Tongue (tissue), 1 donor: ENCODE measurements at regions not wholly inside any gene's neighbourhood (a gene's known extent, or its start where the extent isn't known, plus 50 kb on each side); places are given as distances from the start of the nearest gene placed in this dataset.
"Not testable (repeated sequence)": the region's sequence is repeated elsewhere in the genome, so short reads cannot be mapped to it uniquely, and the experiment has no call there.

Experiments used
- DNase-seq: peaks from one replicate; pipeline ENCODE4 v3.0.0-alpha.2; 2015

DNA sequence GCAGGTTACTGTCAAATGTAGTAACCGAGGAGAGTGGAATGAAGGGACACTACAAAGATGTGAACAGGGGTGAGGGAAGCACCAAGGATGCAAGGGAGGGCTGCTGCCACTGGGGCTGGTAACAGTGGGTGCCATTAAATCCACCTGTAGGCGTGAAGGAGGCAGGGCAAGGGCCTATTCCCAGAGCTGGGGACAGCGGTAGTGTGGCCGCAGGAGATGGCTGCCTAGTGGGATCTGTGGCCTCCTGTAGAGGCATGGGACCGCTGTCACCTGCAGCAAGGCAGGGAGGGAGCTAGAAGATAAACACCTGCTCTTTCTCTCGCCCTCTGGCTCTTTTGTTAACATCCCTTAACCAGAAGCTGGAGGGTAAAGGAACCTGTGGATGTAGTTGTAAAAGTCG lies 80.5 kb upstream of the CNIH3 start:
- DNase-seq, result no peak

GRCh38 chr1:224539971-224540370 lies 76.1 kb upstream of the CNIH3 start:
- DNase-seq, result no peak

DNA sequence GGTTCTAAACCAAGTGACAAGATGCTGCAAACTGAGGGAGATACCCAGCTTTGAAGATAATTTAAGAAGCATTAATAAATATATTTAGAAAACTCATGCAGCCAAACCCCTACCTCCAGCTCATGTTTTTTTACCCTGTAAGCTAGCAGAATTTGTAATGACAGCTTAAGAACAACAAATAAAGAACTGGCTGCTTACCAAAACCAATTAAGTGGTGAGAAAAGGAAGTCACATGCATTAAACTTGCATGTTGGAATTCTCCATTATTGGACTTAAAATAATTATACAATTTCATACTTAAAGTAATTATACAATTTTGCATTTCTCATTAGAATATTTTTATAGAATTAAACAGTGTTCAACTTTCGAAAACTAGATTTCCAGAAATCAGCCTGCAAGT lies 75.6 kb upstream of the CNIH3 start:
- no peak for DNase-seq

- peak; percentile 10 for DNase-seq
Observed at GRCh38 chr1:224541072-224541790, 74.9 kb upstream of the CNIH3 start.

DNA sequence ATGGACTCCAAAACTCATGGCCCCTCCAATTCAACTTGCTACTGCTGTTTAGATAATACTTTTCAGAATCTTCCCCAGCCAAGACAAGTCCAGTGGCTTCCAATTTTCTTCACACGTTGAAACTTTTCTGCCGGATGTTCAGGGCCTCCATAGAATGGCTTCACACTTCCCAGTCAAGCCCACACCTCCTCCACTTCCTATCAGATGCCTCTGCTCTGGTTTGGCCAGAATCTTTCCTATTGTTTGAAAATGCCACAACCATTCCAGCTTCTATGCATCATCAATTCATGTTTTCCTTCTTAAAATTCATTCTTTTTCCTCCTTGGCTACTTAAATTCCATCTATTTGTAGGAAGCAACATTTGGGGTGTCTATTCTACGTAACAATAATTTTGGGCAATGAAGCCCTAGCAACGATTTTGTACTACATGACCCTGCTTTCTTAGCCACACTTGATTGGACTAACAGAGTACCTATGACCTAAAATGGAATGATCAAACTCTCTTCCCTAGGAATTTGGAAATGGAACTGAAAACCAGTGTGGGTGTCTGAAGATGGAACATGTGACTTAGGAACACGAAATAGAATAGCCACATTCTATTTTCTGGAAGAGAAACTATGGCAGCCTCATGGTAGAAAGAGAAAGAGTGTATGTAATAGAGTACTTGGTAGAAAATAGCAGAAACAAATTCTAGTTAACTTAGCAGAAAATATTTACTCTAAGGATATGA lies 74.1 kb upstream of the CNIH3 start:
- DNase-seq, result no peak

- no peak for DNase-seq
Observed at GRCh38 chr1:224542783-224543440, 73.2 kb upstream of the CNIH3 start.

DNA sequence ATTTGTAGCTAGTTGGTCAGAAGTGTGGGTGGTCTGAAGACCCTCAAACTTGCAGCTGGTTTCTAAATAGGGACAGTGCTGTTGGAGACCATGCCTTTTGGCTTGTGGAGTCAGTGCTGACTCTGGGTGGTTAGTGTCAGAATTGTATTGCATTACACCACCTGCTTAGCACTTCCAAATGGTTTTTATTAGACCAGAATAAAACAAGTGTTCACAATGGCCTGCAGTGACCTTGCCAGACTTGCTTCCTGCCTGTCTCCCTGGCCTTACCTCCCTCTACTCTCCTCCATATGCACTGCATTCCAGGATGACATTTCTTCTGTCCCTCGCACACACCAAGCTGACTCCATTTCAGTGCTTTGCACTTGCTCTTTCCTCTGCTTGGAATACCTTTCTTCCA lies 72.7 kb upstream of the CNIH3 start:
- peak; percentile 10 for DNase-seq

- DNase-seq, result no peak
Observed at GRCh38 chr1:224544346-224545110, 71.6 kb upstream of the CNIH3 start.

- no peak for DNase-seq
Observed at GRCh38 chr1:224545571-224545970, 70.5 kb upstream of the CNIH3 start.

- no peak for DNase-seq
Observed at GRCh38 chr1:224548676-224549075, 67.4 kb upstream of the CNIH3 start.

DNA sequence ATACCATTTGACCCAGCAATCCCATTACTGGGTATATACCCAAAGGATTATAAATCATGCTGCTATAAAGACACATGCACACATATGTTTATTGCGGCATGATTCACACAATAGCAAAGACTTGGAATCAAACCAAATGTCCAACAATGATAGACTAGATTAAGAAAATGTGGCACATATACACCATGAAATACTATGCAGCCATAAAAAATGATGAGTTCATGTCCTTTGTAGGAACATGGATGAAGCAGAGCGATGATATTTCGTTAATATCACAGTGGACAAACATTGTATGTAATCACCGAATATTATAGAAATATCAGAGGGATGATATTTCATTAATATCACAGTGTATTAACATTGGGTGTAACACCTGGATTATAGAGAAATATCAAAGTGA lies 64.9 kb upstream of the CNIH3 start:
- not testable (repeated sequence) for DNase-seq

DNA sequence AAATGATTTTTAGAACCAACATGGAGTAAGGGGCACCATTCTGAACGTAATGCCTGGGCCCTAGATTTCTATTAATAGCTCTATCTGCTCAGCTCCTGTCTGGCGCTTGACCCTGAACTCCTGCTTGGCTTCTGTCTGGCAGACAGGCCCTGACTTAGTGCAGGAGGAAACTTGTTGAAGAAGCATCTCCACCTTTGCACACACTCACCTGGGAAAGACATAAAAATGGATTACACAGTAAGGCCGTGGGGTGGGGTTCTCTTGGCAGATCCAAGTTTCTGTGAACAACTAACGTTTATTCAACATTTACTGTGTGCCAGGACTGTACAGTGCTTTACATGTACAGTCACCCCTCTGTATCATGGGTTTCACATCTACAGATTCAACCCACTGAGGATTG lies 62.1 kb upstream of the CNIH3 start:
- no peak for DNase-seq

- DNase-seq, result no peak
Observed at GRCh38 chr1:224554620-224555259, 61.4 kb upstream of the CNIH3 start.

- DNase-seq, result no peak
Observed at GRCh38 chr1:224558904-224559303, 57.2 kb upstream of the CNIH3 start.

- DNase-seq, result no peak
Observed at GRCh38 chr1:224559981-224560728, 56.0 kb upstream of the CNIH3 start.

DNA sequence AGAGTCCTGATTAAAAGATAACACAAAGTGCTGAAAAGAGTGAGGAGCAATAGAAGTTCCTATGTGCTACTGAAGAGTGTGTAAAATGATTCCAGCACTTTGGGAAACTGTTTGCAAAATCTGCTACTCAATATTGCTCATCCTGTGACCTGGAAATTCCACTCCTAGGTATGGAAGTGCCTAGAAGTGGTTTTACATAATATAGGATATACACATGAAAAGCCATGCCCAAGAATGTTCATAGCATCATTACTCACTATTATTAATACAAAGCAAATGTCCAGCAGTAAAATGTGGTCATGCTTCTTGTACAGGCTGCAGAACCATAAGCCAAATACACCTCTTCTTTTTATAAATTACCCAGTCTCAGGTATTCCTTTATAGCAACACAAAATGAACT lies 53.2 kb upstream of the CNIH3 start:
- not testable (repeated sequence) for DNase-seq

- DNase-seq, result no peak
Observed at GRCh38 chr1:224563666-224564065, 52.5 kb upstream of the CNIH3 start.

DNA sequence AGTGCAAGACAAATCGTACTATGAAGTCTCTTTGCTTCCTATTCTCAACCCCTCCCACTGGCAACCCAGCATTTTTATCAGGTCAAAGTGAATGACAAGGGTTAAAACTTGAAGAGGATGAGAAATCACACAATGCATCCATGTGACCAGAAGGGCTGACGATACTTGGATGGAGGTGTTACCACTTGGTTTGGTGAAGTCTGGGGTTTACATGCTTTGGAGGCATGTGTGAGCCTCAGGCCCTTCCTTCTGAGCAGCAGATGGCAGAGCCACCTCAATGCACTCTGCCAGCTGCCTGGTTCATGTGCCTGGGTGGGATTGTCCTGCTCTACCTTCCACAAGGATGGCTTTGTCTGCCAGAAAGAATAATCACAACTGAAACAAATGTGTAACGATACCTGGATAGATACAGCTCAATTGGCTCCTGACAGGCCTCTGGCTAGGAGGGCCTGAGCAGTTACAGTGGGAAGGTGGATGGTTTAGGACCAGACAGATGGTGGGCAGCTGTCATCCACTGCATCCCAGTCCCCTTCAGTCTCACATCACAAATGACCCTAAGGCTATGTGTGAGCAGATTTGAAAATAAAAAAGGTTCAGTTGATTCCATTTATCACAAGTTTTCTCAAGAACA lies 51.5 kb upstream of the CNIH3 start:
- DNase-seq, result no peak

DNA sequence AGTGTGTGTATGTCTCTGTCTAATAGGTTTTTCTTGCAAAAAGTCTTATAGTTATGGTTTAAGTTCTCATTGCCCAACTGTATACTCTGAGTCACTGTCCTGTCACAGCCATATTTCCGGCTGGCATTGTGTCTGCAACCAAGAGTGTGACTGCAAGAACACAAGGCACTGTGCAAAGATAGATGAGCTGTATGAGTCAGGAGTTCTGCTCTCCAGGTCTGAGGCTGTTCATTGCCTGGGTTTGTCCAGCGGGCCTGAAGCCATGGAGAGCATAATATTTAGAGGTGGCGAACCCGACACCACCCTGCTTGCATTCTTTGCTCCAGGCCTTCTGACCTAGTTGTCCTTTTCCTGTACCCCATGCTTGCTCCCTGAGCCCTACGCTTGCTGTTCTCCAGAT lies 50.9 kb upstream of the CNIH3 start:
- DNase-seq, result no peak

- no peak for DNase-seq
Observed at GRCh38 chr1:224565611-224566406, 50.3 kb upstream of the CNIH3 start.
